Stimulated activated CD4-positive, alpha-beta T cell treated with anti-CD3 and anti-CD28 coated beads, Interleukin-1b, Interleukin-23, amount 100 ng/mL, for 4 hours (primary cell): ENCODE measurements at regions not wholly inside any gene's neighbourhood (a gene's known extent, or its start where the extent isn't known, plus 50 kb on each side); places are given as distances from the start of the nearest gene placed in this dataset.

ENCODE experiments used
- DNase-seq, 2 donors: peaks; one replicate each; pipeline ENCODE4 v3.0.0-alpha.2; 2020; ENCODE audit warnings: low read depth in 2 of 2

DNA sequence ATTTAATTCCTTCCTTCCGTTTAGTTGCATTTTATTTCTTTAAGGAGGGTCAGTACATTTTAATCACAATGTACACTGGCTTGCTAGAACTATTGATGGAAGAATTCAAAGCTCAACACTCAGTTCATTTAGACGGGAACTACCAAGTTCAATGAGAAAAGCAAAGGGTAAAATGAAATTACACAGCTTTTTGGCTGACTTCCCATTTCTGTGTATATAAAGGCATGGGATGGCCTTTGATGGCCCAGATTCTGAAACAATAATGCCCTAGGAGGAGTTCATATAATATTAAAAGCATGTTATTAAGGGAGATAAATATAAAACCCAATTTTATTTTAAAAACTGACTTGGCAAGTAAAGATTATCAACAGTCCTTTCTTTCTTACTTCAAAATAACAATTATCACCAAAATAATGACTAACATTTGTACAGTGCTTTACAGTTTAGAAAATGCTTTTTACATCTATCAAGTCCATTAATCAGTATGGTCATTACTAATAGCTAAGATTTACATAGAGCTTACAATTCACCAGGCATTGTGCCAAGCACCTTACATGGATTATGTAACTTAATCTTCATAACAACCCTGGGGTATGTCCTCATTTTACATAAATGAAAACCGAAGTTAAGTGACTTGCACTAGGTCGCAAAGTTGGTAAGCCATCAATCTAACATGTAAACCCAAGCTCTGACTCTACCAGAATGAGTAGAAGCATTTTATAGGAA lies 402.4 kb downstream of the OMA1 start:
- DNase-seq: no peak

DNA sequence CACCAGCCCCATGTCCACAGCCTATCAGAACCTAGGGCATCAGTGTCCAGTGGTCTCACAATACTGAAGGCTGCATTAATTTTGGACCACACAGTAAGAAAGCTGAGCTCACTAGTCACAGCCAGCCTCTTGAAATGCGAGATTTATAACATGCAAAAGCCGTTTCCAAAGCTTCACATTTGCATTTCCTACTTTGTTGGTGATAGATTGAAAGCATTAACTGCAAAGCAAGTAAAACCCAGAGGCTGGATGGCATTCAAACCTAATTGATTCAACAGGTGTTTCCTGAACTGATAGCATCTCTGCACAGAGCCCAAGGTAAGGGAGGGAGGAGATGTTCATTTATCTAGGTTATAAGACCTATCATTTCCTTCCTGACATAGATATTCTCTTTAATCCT lies 410.1 kb downstream of the OMA1 start:
- no peak for DNase-seq

DNA sequence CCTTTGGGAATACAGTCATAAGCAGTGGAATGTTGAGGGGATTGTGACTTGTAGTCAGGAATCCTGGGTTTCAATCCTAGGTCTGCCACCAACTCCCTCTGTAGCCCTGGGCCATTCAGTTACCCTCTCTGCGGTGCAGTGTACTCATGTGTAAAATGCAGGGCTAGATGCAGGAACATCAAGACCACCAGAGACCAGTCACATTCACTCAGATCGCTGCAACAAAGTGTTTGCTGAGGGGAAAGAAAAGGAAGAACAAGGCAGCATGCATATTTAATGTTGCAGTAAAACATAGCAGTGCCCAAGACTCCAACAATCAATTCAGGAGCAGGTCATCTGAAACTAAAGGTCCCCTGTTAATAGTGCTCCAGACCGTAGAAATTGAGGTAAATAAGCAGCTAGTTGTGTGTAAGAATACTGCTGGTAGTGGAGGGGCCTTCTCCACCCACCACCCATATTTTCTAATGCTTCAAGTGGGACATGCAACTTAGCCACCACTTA lies 410.7 kb downstream of the OMA1 start:
- no peak for DNase-seq

DNA sequence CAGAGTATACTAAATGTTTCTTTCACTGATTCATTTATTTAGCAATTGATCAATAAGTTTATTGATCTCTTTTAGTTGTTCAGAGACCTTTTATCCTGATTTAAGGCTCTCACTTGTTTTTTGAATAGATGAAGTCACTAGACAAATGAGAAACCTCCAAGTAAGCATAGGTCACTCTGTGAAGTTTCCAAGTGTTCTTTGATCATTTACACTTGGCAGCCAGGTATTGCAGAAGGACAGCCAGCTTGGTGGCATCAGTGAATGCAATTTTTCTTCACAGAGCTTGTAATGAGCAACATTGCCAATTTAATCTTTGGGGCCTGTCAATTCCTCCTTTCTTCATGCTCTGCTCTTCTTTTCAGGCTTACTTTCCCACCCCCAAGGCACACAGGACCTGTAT lies 413.0 kb downstream of the OMA1 start:
- no peak for DNase-seq

GRCh38 chr1:58123051-58123450 lies 423.5 kb downstream of the OMA1 start:
- DNase-seq: no peak

- no peak for DNase-seq
These were observed 426.6 kb downstream of the OMA1 start for GRCh38 chr1:58119971-58120370.

DNA sequence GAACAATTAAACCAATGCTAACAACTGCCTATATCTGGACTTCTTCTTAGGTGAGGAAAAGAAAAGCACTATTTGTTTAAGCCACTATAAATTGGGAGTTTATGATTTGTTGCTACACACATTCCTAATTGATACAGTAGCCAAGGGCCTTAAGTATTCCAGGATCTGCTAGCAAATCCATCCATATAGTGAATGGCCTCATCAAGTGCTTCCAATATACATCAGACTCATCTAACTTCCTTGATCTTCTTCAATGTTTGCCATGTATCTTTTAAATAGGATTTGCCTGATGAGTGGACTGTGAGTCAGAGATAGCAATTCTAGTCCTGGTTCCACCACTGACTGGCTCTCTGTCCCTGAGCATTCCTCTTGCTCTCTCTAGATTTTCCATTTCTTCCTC lies 430.2 kb downstream of the OMA1 start:
- DNase-seq: no peak

GRCh38 chr1:58109646-58110200 lies 436.8 kb downstream of the OMA1 start:
- DNase-seq: no peak

- no peak for DNase-seq
These were observed 437.7 kb downstream of the OMA1 start for GRCh38 chr1:58108783-58109182.

- DNase-seq: no peak
These were observed 438.6 kb downstream of the OMA1 start for GRCh38 chr1:58107943-58108342.

- DNase-seq: no peak
These were observed 441.6 kb downstream of the OMA1 start for GRCh38 chr1:58104960-58105359.

GRCh38 chr1:58096714-58097113 lies 449.8 kb downstream of the OMA1 start:
- no peak for DNase-seq

GRCh38 chr1:58095183-58095582 lies 451.3 kb downstream of the OMA1 start:
- DNase-seq: no peak

GRCh38 chr1:58094221-58094620 lies 452.3 kb downstream of the OMA1 start:
- no peak for DNase-seq

DNA sequence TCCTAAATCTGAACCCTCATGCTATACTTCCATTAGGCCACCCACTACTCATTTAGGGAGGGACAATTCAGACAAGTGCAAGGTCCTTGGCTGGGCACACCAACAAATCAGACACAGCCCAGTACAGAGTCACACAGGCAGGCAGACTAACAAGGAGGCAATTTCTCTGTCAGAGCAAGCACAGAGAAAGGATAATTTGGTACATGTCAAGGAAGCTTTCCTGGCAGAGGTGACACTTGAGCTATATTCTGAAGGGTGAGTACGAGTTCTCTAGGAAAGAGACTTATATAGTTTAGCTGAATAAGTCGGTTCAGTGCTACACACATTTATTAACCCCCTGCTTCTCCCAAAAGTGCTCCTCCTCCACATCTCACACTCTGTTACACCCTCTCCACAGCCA lies 455.9 kb downstream of the OMA1 start:
- DNase-seq: no peak

- DNase-seq: no peak
These were observed 456.5 kb downstream of the OMA1 start for GRCh38 chr1:58089898-58090534.

- no peak for DNase-seq
These were observed 462.3 kb downstream of the OMA1 start for GRCh38 chr1:58084266-58084665.

DNA sequence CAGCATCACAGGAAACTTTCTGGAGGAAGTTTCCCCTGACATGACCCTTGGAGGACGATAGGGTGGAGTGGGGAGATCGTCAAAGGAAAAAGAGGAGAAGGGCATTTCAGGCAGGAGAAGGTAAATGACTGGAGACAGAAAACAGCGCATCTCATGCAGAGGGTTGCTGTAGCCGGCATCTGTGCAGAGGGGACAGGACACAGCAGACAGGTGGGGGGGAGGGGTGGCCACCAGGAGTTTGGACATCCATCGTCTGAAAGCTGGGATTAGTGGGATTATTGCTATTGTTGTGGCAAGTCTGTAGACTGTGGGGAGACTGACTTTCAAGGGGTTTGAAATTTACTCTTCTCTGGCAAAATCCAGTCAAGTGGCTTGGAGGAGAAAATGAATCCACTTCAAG lies 463.9 kb downstream of the OMA1 start:
- DNase-seq: no peak

- no peak for DNase-seq
These were observed 470.3 kb downstream of the OMA1 start for GRCh38 chr1:58076258-58076657.

DNA sequence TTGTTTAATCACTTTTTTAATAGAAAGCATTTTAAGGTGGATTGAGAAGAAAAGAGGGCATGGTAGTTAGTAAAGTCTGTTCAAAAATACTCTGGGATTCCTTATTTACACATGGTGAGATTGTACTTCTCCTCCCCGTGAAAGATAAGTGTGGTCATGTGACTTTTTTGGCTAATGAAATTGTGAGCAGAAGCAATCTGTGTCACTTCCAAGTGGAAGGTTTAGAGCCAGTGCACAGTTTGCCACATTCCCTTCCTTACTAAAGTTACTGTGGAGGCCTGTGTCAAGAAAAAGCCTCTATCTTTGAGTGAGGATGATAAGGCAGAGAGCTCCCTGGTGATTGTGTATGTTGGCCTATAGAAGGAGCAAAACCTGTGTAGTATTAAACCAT lies 471.3 kb downstream of the OMA1 start:
- no peak for DNase-seq

- no peak for DNase-seq
These were observed 474.1 kb downstream of the OMA1 start for GRCh38 chr1:58072450-58072849.

GRCh38 chr1:58067082-58067481 lies 479.4 kb downstream of the OMA1 start:
- DNase-seq: no peak

DNA sequence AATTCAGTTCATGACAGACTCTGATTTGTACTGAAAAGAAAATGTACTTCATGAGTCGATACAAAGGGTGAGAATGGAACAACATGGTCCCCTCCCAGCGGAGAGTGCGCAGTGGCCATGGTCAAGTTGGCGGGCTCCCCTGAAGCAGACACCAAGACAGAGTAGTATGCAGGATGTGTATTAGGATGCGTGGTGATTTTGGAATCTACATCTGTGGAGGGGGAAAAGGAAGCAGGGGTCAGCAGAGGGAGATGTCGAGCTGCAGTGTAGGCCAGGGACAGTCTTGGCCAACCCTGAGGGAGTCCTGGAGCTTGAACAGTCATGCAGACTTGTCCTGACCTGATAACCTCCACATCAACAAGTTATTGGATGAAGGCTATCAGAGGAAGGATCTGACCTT lies 481.0 kb downstream of the OMA1 start:
- no peak for DNase-seq
